Hepatocyte (in vitro differentiated cells): ENCODE measurements at regions not wholly inside any gene's neighbourhood (a gene's known extent, or its start where the extent isn't known, plus 50 kb on each side); places are given as distances from the start of the nearest gene placed in this dataset.

Experiments used
- DNase-seq: peaks from one replicate; pipeline ENCODE4 v3.0.0-alpha.2; 2016; ENCODE audit warnings: low spot score
- H2AFZ ChIP-seq: fragments of 200-600 bp; sonication (generic); 2 replicates; pipeline ENCODE4 v1.6.0; 2016; ENCODE audit warnings: antibody characterized with exemption, mild to moderate bottlenecking
- H3K27ac ChIP-seq: fragments of 200-600 bp; sonication (generic); 2 replicates; pipeline ENCODE4 v1.5.1; 2016; ENCODE audit warnings: mild to moderate bottlenecking
- H3K27me3 ChIP-seq: fragments of 200-600 bp; sonication (generic); 2 replicates; pipeline ENCODE4 v1.6.1; 2016
- H3K36me3 ChIP-seq: fragments of 200-600 bp; sonication (generic); replicated peaks from 2 replicates; pipeline ENCODE4 v1.5.1; 2016; ENCODE audit warnings: low read depth; ENCODE audit not compliant: insufficient read depth
- H3K4me1 ChIP-seq: fragments of 200-600 bp; sonication (generic); 2 replicates; pipeline ENCODE4 v1.5.1; 2016; ENCODE audit warnings: mild to moderate bottlenecking, moderate library complexity; ENCODE audit not compliant: insufficient read depth
- H3K4me2 ChIP-seq: fragments of 200-600 bp; sonication (generic); 2 replicates; pipeline ENCODE4 v1.6.0; 2016
- H3K4me3 ChIP-seq: fragments of 200-600 bp; sonication (generic); 2 replicates; pipeline ENCODE4 v1.5.1; 2016; ENCODE audit warnings: mild to moderate bottlenecking
- H3K79me2 ChIP-seq: fragments of 200-600 bp; sonication (generic); 2 replicates; pipeline ENCODE4 v1.6.0; 2017; ENCODE audit warnings: mild to moderate bottlenecking
- H3K9me2 ChIP-seq: fragments of 200-600 bp; sonication (generic); replicated peaks from 2 replicates; pipeline ENCODE4 v1.6.0; 2017; ENCODE audit warnings: mild to moderate bottlenecking; ENCODE audit not compliant: insufficient read depth
- H3K9me3 ChIP-seq: fragments of 200-600 bp; sonication (generic); 2 replicates; pipeline ENCODE4 v1.5.1; 2016; ENCODE audit warnings: low read depth, mild to moderate bottlenecking
- H4K20me1 ChIP-seq: fragments of 200-600 bp; sonication (generic); 2 replicates; pipeline ENCODE4 v1.6.0; 2016; ENCODE audit warnings: mild to moderate bottlenecking; ENCODE audit not compliant: insufficient read depth, poor library complexity, severe bottlenecking
- CTCF ChIP-seq: fragments of 200-600 bp; sonication (generic); IDR thresholded peaks from 2 replicates; pipeline ENCODE4 v1.5.1; 2016; ENCODE audit warnings: antibody characterized with exemption, mild to moderate bottlenecking; ENCODE audit not compliant: poor library complexity
- EZH2 ChIP-seq: fragments of 200-600 bp; sonication (generic); IDR thresholded peaks from 2 replicates; pipeline ENCODE4 v1.6.1; 2016; ENCODE audit warnings: antibody characterized with exemption, mild to moderate bottlenecking, borderline replicate concordance
- EZH2phosphoT487 ChIP-seq: fragments of 200-600 bp; sonication (generic); IDR thresholded peaks from one replicate; pipeline ENCODE4 v1.6.1; 2018; ENCODE audit warnings: antibody characterized with exemption, mild to moderate bottlenecking, low read depth, moderate library complexity; ENCODE audit not compliant: unreplicated experiment, severe bottlenecking
- WGBS: methylation state at CpG from one replicate; pipeline ENCODE4 v1.1.6; 2016; ENCODE audit warnings: low lambda C conversion rate; ENCODE audit errors: missing lambda C conversion rate; 5-methylcytosine and 5-hydroxymethylcytosine counted together

DNA sequence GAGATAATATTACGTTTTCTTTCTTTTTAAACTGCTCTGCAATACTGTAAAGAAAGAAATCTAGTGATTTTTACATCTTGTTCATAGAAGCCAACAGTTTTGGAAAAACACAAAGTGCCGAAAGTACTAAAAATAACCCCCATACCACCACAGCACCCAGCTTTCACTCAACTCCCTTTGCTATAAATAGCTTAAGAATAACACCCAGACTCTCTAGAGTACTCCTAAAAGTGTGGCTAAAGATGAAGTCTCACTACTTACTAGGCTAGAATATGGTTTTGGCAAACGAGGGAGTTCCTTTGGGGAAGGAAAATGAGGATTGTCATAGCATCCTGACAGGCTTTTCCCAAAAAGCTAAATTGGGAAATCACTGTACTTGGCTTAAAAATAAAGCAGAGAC lies 151.8 kb upstream of the ANK3 start:
- Histone ChIP-seq H3K36me3 (no peaks in the 10 kb centered on the region), H4K20me1 (no peaks in the 10 kb centered on the region), H3K79me2 (no peaks in the 10 kb centered on the region), H3K4me3 (no peak overlapping the region), H3K4me2 (no peak overlapping the region), H3K27me3 (no peaks in the 10 kb centered on the region), H2AFZ (no peak overlapping the region), H3K4me1 (no peaks in the 10 kb centered on the region), H3K9me3 (no peaks in the 10 kb centered on the region), H3K27ac (no peak overlapping the region), H3K9me2 (no peaks in the 10 kb centered on the region)
- DNase-seq: no peak
- WGBS: 89% methylated on average over 3 of the region's 3 CpGs
- TF ChIP-seq EZH2: no peak
- TF ChIP-seq CTCF: no peak
- no peak for TF ChIP-seq EZH2phosphoT487

DNA sequence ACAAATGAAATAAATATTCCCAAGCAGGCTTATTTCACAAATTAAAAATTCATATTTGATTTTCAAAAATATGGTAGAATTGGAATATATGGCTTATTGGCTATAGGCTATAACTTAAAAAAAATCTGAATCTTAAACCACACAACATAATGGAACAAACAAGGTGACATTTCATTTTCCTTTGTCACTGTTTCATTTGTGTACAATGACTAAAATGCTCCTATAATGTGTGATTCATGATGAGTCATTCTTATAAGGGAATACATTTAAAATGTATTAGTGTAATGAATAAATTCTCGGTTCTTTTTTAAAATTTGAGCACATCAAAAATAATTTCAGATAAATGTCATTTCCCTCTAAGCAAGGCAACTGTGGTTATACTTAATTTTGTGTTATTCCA lies 148.0 kb upstream of the ANK3 start:
- DNase-seq: no peak

DNA sequence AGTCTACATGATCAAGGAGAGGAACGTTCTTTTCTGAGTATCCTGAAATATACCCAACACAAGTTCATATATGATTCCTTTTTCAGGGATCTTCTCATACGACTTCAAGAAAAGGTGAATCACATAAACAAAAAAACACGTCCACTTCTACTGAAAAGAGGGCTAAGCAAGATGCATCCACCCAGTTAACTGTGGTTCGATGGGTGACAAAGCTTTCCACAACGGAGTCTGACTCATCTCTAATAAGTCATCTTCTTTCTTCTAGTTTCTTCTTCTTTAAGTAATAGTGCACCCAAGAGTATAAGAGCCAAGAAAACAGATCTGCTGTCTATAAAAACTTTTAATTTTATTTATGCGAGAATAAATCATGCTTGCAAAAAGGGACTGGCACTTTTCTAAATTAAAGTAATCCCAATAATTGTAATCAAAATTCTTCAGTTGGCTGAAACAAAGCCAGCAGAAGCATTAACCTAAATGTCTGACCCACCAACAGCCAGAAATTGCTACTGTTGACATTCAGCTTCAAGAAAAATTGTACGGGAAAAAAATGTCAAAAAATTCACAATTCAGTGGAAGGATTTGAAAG lies 146.9 kb upstream of the ANK3 start:
- Histone ChIP-seq H3K36me3 (no peaks in the 10 kb centered on the region), H4K20me1 (no peaks in the 10 kb centered on the region), H3K4me3 (no peak overlapping the region), H3K9me2 (no peaks in the 10 kb centered on the region), H3K9me3 (no peaks in the 10 kb centered on the region), H3K27ac (no peak overlapping the region), H3K4me1 (no peaks in the 10 kb centered on the region), H3K4me2 (no peak overlapping the region), H3K27me3 (no peaks in the 10 kb centered on the region), H3K79me2 (no peaks in the 10 kb centered on the region), H2AFZ (no peak overlapping the region)
- 88% methylated on average over 7 of the region's 7 CpGs for WGBS
- DNase-seq: no peak
- TF ChIP-seq EZH2 (no peak), EZH2phosphoT487 (no peak), CTCF (no peak)

More for the DNA sequence above, 148.0 kb upstream of the ANK3 start:
- Histone ChIP-seq H3K79me2 (no peaks in the 10 kb centered on the region), H3K4me1 (no peaks in the 10 kb centered on the region), H4K20me1 (no peaks in the 10 kb centered on the region), H3K27me3 (no peaks in the 10 kb centered on the region), H3K36me3 (no peaks in the 10 kb centered on the region), H3K9me3 (no peaks in the 10 kb centered on the region), H3K4me2 (no peak overlapping the region), H3K4me3 (no peak overlapping the region), H3K9me2 (no peaks in the 10 kb centered on the region), H2AFZ (no peak overlapping the region), H3K27ac (no peak overlapping the region)
- TF ChIP-seq EZH2phosphoT487: no peak
- 100% methylated on average over 1 of the region's 1 CpG for WGBS

DNA sequence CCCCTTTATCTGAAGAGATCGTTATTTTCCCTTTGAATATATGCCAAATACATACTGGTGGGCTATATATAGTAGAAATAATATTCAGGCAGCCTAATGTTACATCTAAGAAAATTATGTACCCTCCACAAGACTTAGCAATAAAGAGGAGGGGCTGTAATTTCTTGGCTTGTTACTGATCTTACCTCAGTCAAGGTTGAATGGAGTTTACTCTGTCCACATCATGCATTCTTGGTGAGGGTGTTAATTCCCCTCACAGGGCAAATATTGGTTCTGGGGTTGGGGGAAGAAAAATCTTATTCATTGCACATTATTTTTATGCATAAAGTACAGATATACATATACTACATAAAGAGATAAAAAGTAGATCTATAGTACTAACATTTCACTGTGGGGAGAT lies 145.8 kb upstream of the ANK3 start:
- Histone ChIP-seq H3K27me3 (no peaks in the 10 kb centered on the region), H3K9me2 (no peaks in the 10 kb centered on the region), H3K4me1 (no peaks in the 10 kb centered on the region), H3K27ac (no peak overlapping the region), H3K79me2 (no peaks in the 10 kb centered on the region), H2AFZ (no peak overlapping the region), H4K20me1 (no peaks in the 10 kb centered on the region), H3K36me3 (no peaks in the 10 kb centered on the region), H3K9me3 (no peaks in the 10 kb centered on the region), H3K4me2 (no peak overlapping the region), H3K4me3 (no peak overlapping the region)
- 90% methylated on average over 1 of the region's 1 CpG for WGBS
- no peak for TF ChIP-seq EZH2
- DNase-seq: no peak
